HCT116 (cell line): ENCODE measurements at regions not wholly inside any gene's neighbourhood (a gene's known extent, or its start where the extent isn't known, plus 50 kb on each side); places are given as distances from the start of the nearest gene placed in this dataset.

Experiments
- ATAC-seq: fragments of 200-7000 bp; cut with Tn5 transposase; 2 replicates; pipeline ENCODE4 v1.9.1; 2020; ENCODE audit warnings: mild to moderate bottlenecking, moderate library complexity
- BruUV-seq: library from RNA; stranded (reverse); fragments of 400-500 nt; replicated peaks from 2 replicates; lab custom pipeline; 2021; lab: Mats Ljungman, UMichigan
- CTCF ChIA-PET: fragments of 300-600 bp; sonication (Branson Sonifier 250); formaldehyde crosslinking; loops from one replicate; lab custom pipeline; 2021; ENCODE audit warnings: antibody characterized with exemption; lab: Charles Lee
- POLR2A ChIA-PET: fragments of 300-600, 350-600 bp; sonication (Branson Sonifier 250); formaldehyde crosslinking; loops from one replicate; lab custom pipeline; 2021; ENCODE audit warnings: antibody characterized with exemption; lab: Charles Lee
- RAD21 ChIA-PET, 2 experiments: fragments of 300-600 bp; sonication (Branson Sonifier 250); formaldehyde crosslinking; loops; one replicate each; lab custom pipeline; 2023; ENCODE audit warnings: low total read pairs in 2 of 2; ENCODE audit not compliant: uncharacterized antibody in 2 of 2, unreplicated experiment in 2 of 2, low non-redundant PET in 1 of 2; lab: Charles Lee
- DNase-seq: peaks from one replicate; pipeline ENCODE4 v3.0.0-alpha.2; 2010; ENCODE audit warnings: low read depth, low spot score
- H2AFZ ChIP-seq: fragments of 200-600 bp; shearing (Covaris generic), sonication (generic); 2 replicates; pipeline ENCODE4 v1.6.1; 2017; ENCODE audit warnings: low read depth, mixed run types, mixed read lengths, antibody characterized with exemption, low read length; ENCODE audit not compliant: poor library complexity, severe bottlenecking
- H3K27ac ChIP-seq: 2 replicates; pipeline ENCODE4 v1.5.1; 2012; ENCODE audit warnings: low read depth, low read length
- H3K27me3 ChIP-seq: fragments of 200-600 bp; sonication (generic); 2 replicates; pipeline ENCODE4 v1.6.1; 2016; ENCODE audit warnings: mixed run types, low read length, mixed read lengths; ENCODE audit not compliant: insufficient read depth
- H3K36me3 ChIP-seq, 2 experiments: fragments of 200-500 bp in 1 of 2; fragments of 200-600 bp in 1 of 2; sonication (Bioruptor generic) in 1 of 2; sonication (generic) in 1 of 2; 2 replicates each; pipeline versions ENCODE4 v1.5.1 to v1.6.1; 2014 to 2016; ENCODE audit warnings: low read length in 2 of 2, inconsistent platforms in 1 of 2, mixed read lengths in 1 of 2, mixed run types in 1 of 2; ENCODE audit not compliant: insufficient read depth in 2 of 2, control insufficient read depth in 1 of 2
- H3K4me1 ChIP-seq, 2 experiments: fragments of 200-600 bp in 1 of 2; sonication (generic) in 1 of 2; 2 replicates each; pipeline versions ENCODE4 v1.5.1 to v1.6.1; 2012 to 2017; ENCODE audit warnings: low read length in 2 of 2, inconsistent platforms in 1 of 2, mild to moderate bottlenecking in 1 of 2, mixed read lengths in 1 of 2, mixed run types in 1 of 2, moderate library complexity in 1 of 2; ENCODE audit not compliant: insufficient read depth in 2 of 2, control insufficient read depth in 1 of 2
- H3K4me2 ChIP-seq: fragments of 200-600 bp; sonication (generic); 2 replicates; pipeline ENCODE4 v1.6.1; 2017; ENCODE audit warnings: mixed run types, low read length, mixed read lengths
- H3K4me3 ChIP-seq, 2 experiments: fragments of 200-600 bp in 1 of 2; sonication (generic) in 1 of 2; replicated peaks in 1 of 2; 2 replicates each; pipeline ENCODE4 v1.5.1; 2011 to 2016; ENCODE audit warnings: low read length in 2 of 2, control low read depth in 1 of 2, low read depth in 1 of 2, mild to moderate bottlenecking in 1 of 2, mixed read lengths in 1 of 2, mixed run types in 1 of 2
- H3K79me2 ChIP-seq: fragments of 200-600 bp; sonication (generic); 2 replicates; pipeline ENCODE4 v1.6.1; 2017; ENCODE audit warnings: mild to moderate bottlenecking, mixed run types, low read length, moderate library complexity, mixed read lengths; ENCODE audit not compliant: insufficient read depth
- H3K9ac ChIP-seq: fragments of 200-600 bp; sonication (generic); 2 replicates; pipeline ENCODE4 v1.6.1; 2016; ENCODE audit warnings: low read length, mixed read lengths
- H3K9me2 ChIP-seq: fragments of 200-600 bp; sonication (generic), shearing (Covaris generic); 2 replicates; pipeline ENCODE4 v1.6.1; 2017; ENCODE audit warnings: mixed run types, mild to moderate bottlenecking, moderate library complexity; ENCODE audit not compliant: insufficient read depth
- H3K9me3 ChIP-seq, 2 experiments: fragments of 200-500 bp in 1 of 2; fragments of 200-600 bp in 1 of 2; sonication (Bioruptor generic) in 1 of 2; sonication (generic) in 1 of 2; 2 replicates each; pipeline ENCODE4 v1.6.1; 2014 to 2017; ENCODE audit warnings: low read length in 2 of 2, mixed read lengths in 2 of 2, inconsistent platforms in 1 of 2, low read depth in 1 of 2, mild to moderate bottlenecking in 1 of 2, mixed run types in 1 of 2, moderate library complexity in 1 of 2; ENCODE audit not compliant: control insufficient read depth in 1 of 2, insufficient read depth in 1 of 2
- H4K20me1 ChIP-seq: fragments of 200-600 bp; sonication (generic), shearing (Covaris generic); 2 replicates; pipeline ENCODE4 v1.6.1; 2017; ENCODE audit warnings: mixed run types, mild to moderate bottlenecking, moderate library complexity; ENCODE audit not compliant: insufficient read depth
- CBX3 ChIP-seq: IDR thresholded peaks from 2 replicates; pipeline ENCODE4 v1.6.1; 2012; ENCODE audit warnings: low read depth
- CEBPB ChIP-seq: IDR thresholded peaks from 2 replicates; pipeline ENCODE4 v1.6.1; 2012; ENCODE audit warnings: low read depth
- ELF1 ChIP-seq: IDR thresholded peaks from 2 replicates; pipeline ENCODE4 v1.6.1; 2012; ENCODE audit warnings: low read depth, borderline replicate concordance
- EZH2 ChIP-seq: fragments of 200-600 bp; sonication (generic); IDR thresholded peaks from 2 replicates; pipeline ENCODE4 v1.6.1; 2017; ENCODE audit warnings: antibody characterized with exemption, mixed run types
- FOSL1 ChIP-seq: IDR thresholded peaks from 2 replicates; pipeline ENCODE4 v1.6.1; 2012; ENCODE audit warnings: low read depth
- JUND ChIP-seq: IDR thresholded peaks from 2 replicates; pipeline ENCODE4 v1.6.1; 2012
- POLR2AphosphoS5 ChIP-seq: IDR thresholded peaks from 2 replicates; pipeline ENCODE4 v1.6.1; 2011; ENCODE audit warnings: mild to moderate bottlenecking, low read depth, low read length, moderate library complexity
- RAD21 ChIP-seq: IDR thresholded peaks from 2 replicates; pipeline ENCODE4 v1.6.1; 2012; ENCODE audit warnings: low read depth, mild to moderate bottlenecking
- SRF ChIP-seq: IDR thresholded peaks from 2 replicates; pipeline ENCODE4 v1.6.1; 2012; ENCODE audit warnings: low read depth
- TCF7L2 ChIP-seq: IDR thresholded peaks from 2 replicates; pipeline ENCODE4 v1.7.0; 2011; ENCODE audit warnings: borderline replicate concordance, inconsistent platforms; ENCODE audit not compliant: insufficient read depth, insufficient read length; ENCODE audit errors: extremely low read depth
- YY1 ChIP-seq: IDR thresholded peaks from 2 replicates; pipeline ENCODE4 v1.6.1; 2011; ENCODE audit warnings: low read length, low read depth, moderate library complexity, mild to moderate bottlenecking; ENCODE audit not compliant: insufficient replicate concordance; ENCODE audit errors: extremely low read depth
- ZFX ChIP-seq: fragments of 450-650 bp; IDR thresholded peaks from 2 replicates; pipeline ENCODE4 v1.6.1; 2017
- ZNF274 ChIP-seq: fragments of 200-500 bp; sonication (Bioruptor generic); IDR thresholded peaks from 2 replicates; pipeline ENCODE4 v1.6.1; 2014; ENCODE audit warnings: mild to moderate bottlenecking, low read depth, low read length, inconsistent platforms
- intact Hi-C: fragments of 100-400 bp; cut with micrococcal nuclease; formaldehyde crosslinking; loops from 2 replicates; pipeline ENCODE4 v1.10.0; 2022
- TF ChIP-seq, protein P1 (sequence below): IDR thresholded peaks from 2 replicates; pipeline ENCODE4 v1.6.1; 2012

DNA sequence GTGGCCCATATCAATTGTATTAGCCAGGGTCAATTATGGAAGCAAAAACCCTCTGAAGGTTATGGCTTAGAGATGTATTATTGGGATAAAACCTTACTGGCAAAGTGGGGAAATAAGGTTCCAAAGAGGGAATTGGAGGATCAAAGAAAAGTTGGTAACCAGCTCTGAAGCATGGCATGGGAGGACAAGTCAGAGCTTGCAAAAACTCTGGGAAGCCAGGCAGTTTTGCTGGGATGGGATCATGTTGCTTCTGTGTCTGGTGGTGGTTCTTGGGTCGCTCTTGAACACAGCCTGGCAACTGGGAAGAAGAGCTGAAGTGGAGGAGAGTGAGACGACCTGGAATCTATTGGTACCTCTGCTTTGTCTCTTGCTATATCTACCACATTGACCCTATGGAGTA is 162.6 kb downstream of the PMAIP1 start:
- Histone ChIP-seq H3K27me3 (no peaks in the 10 kb centered on the region), H3K4me3 (no peak overlapping the region), H3K4me2 (no peak overlapping the region), H3K27ac (no peak overlapping the region), H3K9me3 (no peaks in the 10 kb centered on the region), H3K4me1 (peaks cover 0 to 7% of the 10 kb centered on the region in 2 experiments; a peak in 1 of 4 replicates), H3K9me2 (no peaks in the 10 kb centered on the region), H3K9ac (no peak overlapping the region), H3K36me3 (no peaks in the 10 kb centered on the region), H4K20me1 (no peaks in the 10 kb centered on the region), H3K79me2 (no peaks in the 10 kb centered on the region), H2AFZ (no peak overlapping the region)
- TF ChIP-seq ELF1 (no peak), POLR2AphosphoS5 (no peak), FOSL1 (no peak)
- POLR2A ChIA-PET = no interaction called here
- RAD21 ChIA-PET = no interaction called here
- CTCF ChIA-PET = no interaction called here
- intact Hi-C loops = no loop called here
- BruUV-seq = no TSS peak
- ATAC-seq (no peak), DNase-seq (no peak)

GRCh38 chr18:60060578-60060977 is 160.8 kb downstream of the PMAIP1 start:
- DNase-seq (no peak), ATAC-seq (no peak)
- ChIA-PET CTCF (no interaction called here), POLR2A (no interaction called here), RAD21 (no interaction called here)
- Histone ChIP-seq H4K20me1 (no peaks in the 10 kb centered on the region), H3K27ac (no peak overlapping the region), H3K79me2 (no peaks in the 10 kb centered on the region), H3K4me2 (no peak overlapping the region), H3K4me1 (peaks cover 0 to 7% of the 10 kb centered on the region in 2 experiments; a peak in 1 of 4 replicates), H3K9me2 (no peaks in the 10 kb centered on the region), H3K9me3 (no peaks in the 10 kb centered on the region), H3K27me3 (no peaks in the 10 kb centered on the region), H3K9ac (no peak overlapping the region), H2AFZ (no peak overlapping the region), H3K36me3 (no peaks in the 10 kb centered on the region), H3K4me3 (no peak overlapping the region)
- intact Hi-C loops = no loop called here
- TF ChIP-seq CEBPB = no peak
- no peak for TF ChIP-seq ZFX
- TF ChIP-seq RAD21 = no peak
- TF ChIP-seq CBX3 = no peak
- no peak for TF ChIP-seq EZH2
- TF ChIP-seq YY1 = no peak
- TF ChIP-seq ZNF274 = no peak
- no peak for TF ChIP-seq SRF
- TF ChIP-seq JUND = no peak
- TF ChIP-seq, protein P1, sequence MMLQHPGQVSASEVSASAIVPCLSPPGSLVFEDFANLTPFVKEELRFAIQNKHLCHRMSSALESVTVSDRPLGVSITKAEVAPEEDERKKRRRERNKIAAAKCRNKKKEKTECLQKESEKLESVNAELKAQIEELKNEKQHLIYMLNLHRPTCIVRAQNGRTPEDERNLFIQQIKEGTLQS = no peak
- TF ChIP-seq TCF7L2 = no peak
- BruUV-seq = no TSS peak
